ENCODE measurements at regions not wholly inside any gene's neighbourhood (a gene's known extent, or its start where the extent isn't known, plus 50 kb on each side); places are given as distances from the start of the nearest gene placed in this dataset.

GRCh38 chr3:191680989-191681597, 220.1 kb downstream of the PYDC2 start:
- TF ChIP-seq EZH2phosphoT487 (IDR thresholded peaks at IDR 0.05; ENCODE audit: borderline replicate concordance, low read length), result no peak
- TF ChIP-seq, protein P1, sequence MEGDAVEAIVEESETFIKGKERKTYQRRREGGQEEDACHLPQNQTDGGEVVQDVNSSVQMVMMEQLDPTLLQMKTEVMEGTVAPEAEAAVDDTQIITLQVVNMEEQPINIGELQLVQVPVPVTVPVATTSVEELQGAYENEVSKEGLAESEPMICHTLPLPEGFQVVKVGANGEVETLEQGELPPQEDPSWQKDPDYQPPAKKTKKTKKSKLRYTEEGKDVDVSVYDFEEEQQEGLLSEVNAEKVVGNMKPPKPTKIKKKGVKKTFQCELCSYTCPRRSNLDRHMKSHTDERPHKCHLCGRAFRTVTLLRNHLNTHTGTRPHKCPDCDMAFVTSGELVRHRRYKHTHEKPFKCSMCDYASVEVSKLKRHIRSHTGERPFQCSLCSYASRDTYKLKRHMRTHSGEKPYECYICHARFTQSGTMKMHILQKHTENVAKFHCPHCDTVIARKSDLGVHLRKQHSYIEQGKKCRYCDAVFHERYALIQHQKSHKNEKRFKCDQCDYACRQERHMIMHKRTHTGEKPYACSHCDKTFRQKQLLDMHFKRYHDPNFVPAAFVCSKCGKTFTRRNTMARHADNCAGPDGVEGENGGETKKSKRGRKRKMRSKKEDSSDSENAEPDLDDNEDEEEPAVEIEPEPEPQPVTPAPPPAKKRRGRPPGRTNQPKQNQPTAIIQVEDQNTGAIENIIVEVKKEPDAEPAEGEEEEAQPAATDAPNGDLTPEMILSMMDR (IDR thresholded peaks at IDR 0.05; ENCODE audit: low read depth, low read length, poor library complexity, severe bottlenecking), result no peak

All from DOHH2 (cell line).